GM20000 (cell line): ENCODE measurements at regions not wholly inside any gene's neighbourhood (a gene's known extent, or its start where the extent isn't known, plus 50 kb on each side); places are given as distances from the start of the nearest gene placed in this dataset.

ENCODE experiments used
- DNase-seq: peaks from one replicate; pipeline ENCODE4 v3.0.0; 2012; ENCODE audit warnings: low spot score
- CTCF ChIP-seq: IDR thresholded peaks from 2 replicates; pipeline ENCODE4 v1.5.1; 2012; ENCODE audit warnings: mild to moderate bottlenecking, control low read depth; ENCODE audit errors: extremely low read depth, missing control alignments

DNA sequence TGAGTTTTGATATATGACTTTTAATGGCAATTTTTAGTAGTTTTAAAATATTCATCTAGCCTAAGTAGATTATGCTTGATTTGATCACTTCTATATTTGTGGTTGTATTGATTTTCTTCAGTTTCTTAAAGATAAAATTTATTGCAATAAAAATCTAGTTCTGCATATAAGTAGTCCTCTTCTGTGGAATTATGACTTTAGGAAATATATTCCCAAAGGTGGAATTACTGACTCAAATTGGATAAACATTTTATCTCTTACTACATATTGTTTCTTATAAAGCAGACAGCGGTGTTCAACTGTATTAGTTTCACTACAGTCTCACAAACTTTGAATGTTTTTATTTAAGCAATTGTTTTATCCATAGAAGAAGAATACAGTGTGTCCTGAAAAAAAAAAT, 883.0 kb upstream of the SEMA6A start:
- no peak for DNase-seq

GRCh38 chr5:117456866-117457470, 882.3 kb upstream of the SEMA6A start:
- no peak for TF ChIP-seq CTCF

More for the DNA sequence above, 883.0 kb upstream of the SEMA6A start:
- no peak for TF ChIP-seq CTCF

GRCh38 chr5:117455236-117456233, 880.9 kb upstream of the SEMA6A start:
- DNase-seq: peak; percentile 2
- no peak for TF ChIP-seq CTCF

More at GRCh38 chr5:117456866-117457470, 882.3 kb upstream of the SEMA6A start:
- DNase-seq: no peak

DNA sequence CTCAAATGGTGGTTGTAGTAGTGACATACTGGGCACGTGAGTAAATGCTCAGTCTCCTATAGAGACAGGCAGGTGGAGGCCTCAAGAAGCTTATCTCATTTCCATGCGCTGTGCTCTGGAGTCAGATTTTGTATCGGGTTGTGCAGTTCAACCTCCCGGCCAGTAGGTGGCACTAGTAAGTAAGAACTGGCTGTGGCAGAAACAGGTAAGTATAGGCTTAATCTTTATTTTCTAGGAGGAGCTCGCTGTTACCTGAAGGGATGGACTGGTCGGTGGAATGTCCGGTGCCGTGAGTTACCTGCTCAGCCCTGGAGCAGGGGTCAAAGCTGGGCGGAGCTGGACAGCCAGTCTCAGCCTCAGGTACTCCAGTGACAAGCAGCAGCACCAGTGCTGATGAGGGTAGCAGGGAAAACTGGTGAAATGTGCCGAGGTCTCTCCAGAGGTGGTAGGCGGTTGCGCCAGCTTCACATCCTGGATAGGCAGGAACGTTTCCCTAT, 880.1 kb upstream of the SEMA6A start:
- peak; percentile 49 for DNase-seq
- TF ChIP-seq CTCF: peak; percentile 89

- no peak for TF ChIP-seq CTCF
- no peak for DNase-seq
These were observed 862.2 kb upstream of the SEMA6A start for GRCh38 chr5:117436846-117437245.

- TF ChIP-seq CTCF: no peak
- DNase-seq: no peak
These were observed 860.6 kb upstream of the SEMA6A start for GRCh38 chr5:117435203-117435602.

- no peak for DNase-seq
- no peak for TF ChIP-seq CTCF
These were observed 859.6 kb upstream of the SEMA6A start for GRCh38 chr5:117434254-117434653.
